GM19463 (cell line): ENCODE measurements at regions not wholly inside any gene's neighbourhood (a gene's known extent, or its start where the extent isn't known, plus 50 kb on each side); places are given as distances from the start of the nearest gene placed in this dataset.

Experiments
- ATAC-seq: cut with Tn5 transposase; IDR thresholded peaks from one replicate; pipeline ENCODE4 v1.9.1; 2021; ENCODE audit warnings: mild to moderate bottlenecking, moderate library complexity; ENCODE audit not compliant: unreplicated experiment

- ATAC-seq: no peak
Observed at GRCh38 chr13:67351909-67352308, 121.8 kb upstream of the PCDH9 start.

- ATAC-seq: no peak
Observed at GRCh38 chr13:67351114-67351513, 121.0 kb upstream of the PCDH9 start.

- no peak for ATAC-seq
Observed at GRCh38 chr13:67343777-67344176, 113.6 kb upstream of the PCDH9 start.

DNA sequence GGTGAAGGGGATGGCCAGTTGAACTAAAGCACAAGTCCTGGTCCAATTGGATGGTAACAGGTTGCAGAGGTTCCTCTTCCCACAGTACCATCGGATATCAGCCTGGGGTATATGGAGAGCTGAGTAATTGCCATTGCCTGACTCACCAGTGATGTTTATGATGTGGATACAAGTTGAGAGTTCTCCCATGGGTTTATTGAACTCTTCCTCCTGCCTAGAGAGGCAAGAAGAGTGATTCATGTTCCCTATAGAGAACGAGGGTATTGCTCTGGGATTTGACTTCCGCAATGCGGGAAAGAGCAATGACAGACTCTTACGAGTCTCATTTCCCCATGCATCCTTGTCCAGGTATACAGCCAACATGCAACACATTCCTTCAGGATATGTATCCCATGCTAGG is 111.3 kb upstream of the PCDH9 start:
- ATAC-seq: no peak

- ATAC-seq: no peak
Observed at GRCh38 chr13:67330149-67330548, 100.0 kb upstream of the PCDH9 start.

- ATAC-seq: no peak
Observed at GRCh38 chr13:67328895-67329294, 98.8 kb upstream of the PCDH9 start.

GRCh38 chr13:67318860-67319259 is 88.7 kb upstream of the PCDH9 start:
- ATAC-seq: no peak

DNA sequence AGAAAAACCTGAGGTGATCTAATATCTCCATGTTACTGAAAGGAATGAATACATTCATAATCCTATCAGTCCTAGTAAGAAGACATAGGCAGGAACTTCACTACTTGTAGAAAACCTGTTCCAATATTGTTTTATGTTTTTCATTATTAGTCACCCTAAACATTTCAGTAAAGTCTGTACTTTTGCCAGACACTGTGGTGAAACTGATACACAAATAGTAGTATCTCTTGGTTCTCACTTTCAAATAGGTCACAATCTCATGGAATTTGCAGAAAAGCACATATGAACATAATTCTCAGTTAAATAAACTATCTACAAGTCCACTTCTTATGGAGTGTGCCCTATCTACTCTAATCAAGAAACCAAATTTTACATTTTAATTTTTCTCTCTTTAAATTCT is 88.3 kb upstream of the PCDH9 start:
- ATAC-seq: no peak

GRCh38 chr13:67314405-67314804 is 84.3 kb upstream of the PCDH9 start:
- ATAC-seq: no peak

DNA sequence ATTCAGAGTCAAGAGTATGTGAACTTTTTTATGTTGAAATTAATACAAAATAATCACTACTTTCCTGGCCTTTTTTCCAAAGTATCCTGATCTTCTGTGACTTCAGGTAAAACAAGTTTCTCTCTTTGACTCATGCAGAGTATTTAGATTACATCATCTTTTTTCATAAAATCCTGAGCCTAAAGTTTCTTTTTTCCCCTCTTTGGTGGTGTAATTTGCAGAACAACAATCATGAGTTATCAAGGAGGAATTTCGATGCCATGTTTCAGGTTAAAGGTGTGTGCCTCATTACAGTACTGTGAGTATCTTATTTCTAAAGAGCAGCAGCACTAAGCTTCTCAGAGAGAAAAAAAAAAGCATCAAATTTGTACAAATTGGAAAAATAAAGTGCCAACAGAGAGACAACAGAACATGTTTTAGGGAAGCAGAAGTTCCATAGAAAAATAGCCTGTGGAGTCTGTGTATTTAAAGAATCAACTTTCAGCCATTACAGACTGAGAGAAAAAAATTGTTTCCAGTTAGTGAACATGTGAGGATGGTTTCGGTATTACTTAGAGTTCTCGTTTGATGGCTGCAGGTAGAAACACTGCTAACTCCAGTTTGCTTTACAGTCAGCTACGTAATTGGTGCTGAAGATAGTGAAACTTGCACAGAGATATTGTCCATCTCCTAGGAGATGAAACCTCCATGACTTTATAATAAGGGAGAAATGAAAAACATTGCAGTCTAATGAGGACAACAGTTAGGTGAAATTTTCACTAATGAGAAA is 78.1 kb upstream of the PCDH9 start:
- no peak for ATAC-seq

- no peak for ATAC-seq
Observed at GRCh38 chr13:67306742-67307141, 76.6 kb upstream of the PCDH9 start.

GRCh38 chr13:67303661-67304333 is 73.7 kb upstream of the PCDH9 start:
- ATAC-seq: no peak

DNA sequence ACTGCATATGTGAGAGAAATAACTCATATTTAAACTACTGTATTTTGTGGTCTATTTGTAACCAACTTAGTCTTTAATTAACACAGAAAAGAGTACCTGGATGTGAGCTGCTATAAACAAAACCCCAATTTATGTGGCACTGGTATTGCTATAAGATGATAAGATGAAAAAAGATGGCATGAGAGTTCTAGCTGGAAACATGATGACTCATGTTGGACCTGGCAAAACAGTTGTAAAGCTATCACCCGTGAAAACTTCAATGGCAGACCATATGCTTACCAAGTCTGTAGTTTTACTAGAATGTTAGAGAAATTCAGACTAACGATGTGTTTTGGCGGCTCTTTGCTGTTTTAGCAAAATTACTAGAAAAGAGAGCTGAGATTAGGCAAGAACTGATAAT is 69.6 kb upstream of the PCDH9 start:
- no peak for ATAC-seq

GRCh38 chr13:67299072-67299635 is 69.0 kb upstream of the PCDH9 start:
- no peak for ATAC-seq

DNA sequence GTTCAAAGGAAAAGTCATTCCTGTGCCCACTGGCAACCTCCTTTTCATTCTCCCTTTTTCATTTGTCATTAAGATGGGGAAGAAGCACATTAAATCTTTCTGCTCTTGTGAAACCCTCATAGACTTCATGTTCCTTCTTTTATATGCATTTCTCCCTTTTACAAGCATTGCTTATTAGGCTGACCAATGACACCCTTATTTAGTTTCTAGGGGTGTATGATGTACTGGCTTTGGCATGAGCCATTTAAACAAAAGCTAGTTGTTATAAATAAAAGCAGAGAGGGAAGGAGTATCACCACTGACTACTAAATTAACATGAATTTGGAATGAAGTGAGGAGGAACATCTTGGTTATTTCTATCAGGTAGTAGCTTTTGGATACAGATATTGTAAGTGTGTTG is 68.2 kb upstream of the PCDH9 start:
- no peak for ATAC-seq

GRCh38 chr13:67296511-67296910 is 66.4 kb upstream of the PCDH9 start:
- no peak for ATAC-seq

GRCh38 chr13:67292886-67293285 is 62.8 kb upstream of the PCDH9 start:
- ATAC-seq: no peak

DNA sequence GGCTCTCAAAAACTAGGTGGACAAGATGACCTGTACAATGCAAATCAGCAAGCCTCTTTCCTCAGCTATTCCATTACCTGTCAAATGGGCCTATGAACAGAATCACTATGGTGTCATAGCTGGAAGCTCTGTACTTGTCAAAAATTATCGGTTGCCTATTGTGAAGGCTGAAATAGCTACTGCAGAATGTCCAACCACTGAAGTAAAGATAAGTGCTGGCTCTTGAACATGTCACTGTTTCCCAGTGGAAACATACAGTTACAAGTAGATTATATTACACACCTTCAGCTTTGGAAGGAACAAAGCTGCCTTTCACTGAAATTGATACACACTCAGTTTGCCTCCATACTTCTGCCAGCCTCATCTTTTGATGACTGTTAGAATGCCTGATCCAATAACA is 55.5 kb upstream of the PCDH9 start:
- no peak for ATAC-seq

- no peak for ATAC-seq
Observed at GRCh38 chr13:67283637-67284036, 53.5 kb upstream of the PCDH9 start.

GRCh38 chr13:67281466-67281865 is 51.3 kb upstream of the PCDH9 start:
- ATAC-seq: no peak
